Mononuclear cell (primary cell): ENCODE measurements at regions not wholly inside any gene's neighbourhood (a gene's known extent, or its start where the extent isn't known, plus 50 kb on each side); places are given as distances from the start of the nearest gene placed in this dataset.

Experiments used
- H3K27me3 ChIP-seq: 2 replicates; pipeline ENCODE4 v1.6.0; 2011; ENCODE audit warnings: low read length, control low read depth; ENCODE audit not compliant: insufficient read depth
- H3K4me1 ChIP-seq: 2 replicates; pipeline ENCODE4 v1.5.1; 2011; ENCODE audit warnings: mild to moderate bottlenecking, low read length, control low read depth; ENCODE audit not compliant: insufficient read depth
- H3K4me3 ChIP-seq: 2 replicates; pipeline ENCODE4 v1.5.1; 2011; ENCODE audit warnings: mild to moderate bottlenecking, low read length, moderate library complexity
- H3K9me3 ChIP-seq: 2 replicates; pipeline ENCODE4 v1.5.1; 2011; ENCODE audit warnings: low read depth, mild to moderate bottlenecking, control low read depth, low read length

DNA sequence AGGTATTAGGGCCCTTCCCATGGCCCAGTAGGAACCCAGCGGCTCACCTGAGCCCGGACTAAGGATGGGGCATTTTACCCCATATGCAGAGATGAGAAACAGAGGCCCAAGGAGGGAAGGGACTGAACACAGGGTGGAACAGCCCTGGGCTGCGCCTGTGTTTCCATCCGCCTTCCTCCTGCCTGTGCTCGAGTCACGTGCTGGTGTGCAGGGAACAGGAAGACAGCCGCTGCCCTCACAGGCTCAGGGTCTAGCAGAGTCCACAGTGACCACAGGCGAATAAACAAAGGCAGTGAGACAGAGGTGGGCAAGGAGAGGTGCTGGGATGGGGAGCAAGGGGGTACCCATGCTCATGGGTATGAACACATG is 129.4 kb downstream of the C9orf50 start:
- Histone ChIP-seq H3K9me3 (no peaks in the 10 kb centered on the region), H3K4me1 (peaks cover 62% of the 10 kb centered on the region), H3K4me3 (no peak overlapping the region), H3K27me3 (no peaks in the 10 kb centered on the region)

DNA sequence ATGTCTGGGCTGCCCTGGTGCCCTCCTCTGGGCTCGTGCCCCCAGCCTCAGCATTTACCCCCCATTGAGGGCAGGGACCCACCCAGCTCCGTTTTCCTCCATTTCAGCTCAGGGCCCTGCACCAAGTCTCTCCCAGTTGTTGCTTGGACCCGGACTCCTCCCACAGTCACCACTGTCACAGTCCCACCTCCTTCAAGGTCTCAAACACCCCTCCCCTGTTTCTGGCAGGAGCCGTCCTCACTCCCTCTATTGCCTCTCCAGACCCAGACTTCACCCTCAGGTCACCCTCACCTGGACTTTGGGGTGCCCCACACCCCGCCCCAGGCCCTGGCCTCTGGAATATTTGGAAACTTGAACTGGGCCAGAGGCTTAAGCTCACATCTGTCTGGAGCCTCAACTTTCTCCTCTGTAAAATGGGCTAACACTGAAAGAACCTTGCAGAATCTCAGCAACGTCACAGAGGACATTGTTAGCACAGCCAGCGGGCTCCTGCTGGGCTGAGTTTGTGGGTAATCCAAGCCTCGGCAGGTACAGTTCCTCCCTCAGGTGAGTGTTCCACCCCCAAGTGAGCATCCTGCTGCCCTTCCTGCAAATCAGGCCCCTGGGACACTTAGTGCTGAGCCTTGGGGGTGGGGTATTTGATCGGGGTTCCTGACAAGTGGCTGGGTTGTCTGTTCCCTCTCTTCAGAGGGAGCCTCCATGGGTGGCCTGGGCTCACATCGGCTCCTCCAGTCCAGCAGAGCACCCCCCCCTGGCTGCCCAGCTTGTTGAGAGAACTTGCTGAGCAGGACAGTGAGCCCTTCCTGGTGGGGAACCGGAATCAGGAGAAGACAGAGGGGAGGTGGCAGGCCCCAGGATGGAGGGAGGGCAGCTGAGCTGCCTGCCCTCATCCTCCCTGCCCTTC is 130.1 kb downstream of the C9orf50 start:
- peaks cover 56% of the 10 kb centered on the region for H3K4me1 ChIP-seq
- H3K4me3 ChIP-seq: no peak overlapping the region
- H3K9me3 ChIP-seq: no peaks in the 10 kb centered on the region
- no peaks in the 10 kb centered on the region for H3K27me3 ChIP-seq

DNA sequence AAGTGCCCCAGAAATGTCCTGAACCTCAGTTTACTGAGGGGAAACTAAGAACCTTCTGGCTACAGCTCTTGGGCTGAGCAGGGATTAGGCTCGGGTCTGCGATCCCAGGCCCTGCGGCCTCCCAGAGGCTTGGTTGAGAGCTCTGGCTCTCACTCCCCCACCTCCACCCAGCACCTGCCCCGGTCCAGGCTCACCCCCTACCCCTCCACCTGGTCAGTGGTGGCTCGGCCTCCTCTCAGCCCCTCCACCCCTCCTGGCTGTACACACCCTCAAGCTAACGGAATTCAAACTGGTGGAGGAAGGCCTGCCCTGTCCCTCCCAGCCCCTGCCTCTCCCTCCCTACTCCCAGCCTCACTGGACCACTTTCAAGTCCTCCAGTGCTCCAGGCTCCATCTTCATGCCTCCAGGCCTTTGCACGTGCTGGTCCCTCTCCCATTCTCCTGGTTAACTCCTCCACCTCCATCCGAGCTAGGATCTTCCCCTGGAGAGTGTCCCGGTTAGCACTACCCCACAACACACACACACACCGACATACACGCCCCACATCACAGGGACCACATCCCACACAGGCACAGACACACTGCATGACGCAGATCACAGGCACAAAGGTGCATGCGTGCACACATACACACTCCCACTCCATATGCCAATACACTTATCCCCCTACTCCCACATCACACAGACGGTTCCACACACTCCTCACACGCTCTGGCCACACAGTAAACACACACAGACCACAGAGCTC is 130.9 kb downstream of the C9orf50 start:
- Histone ChIP-seq H3K4me3 (peak overlapping the region; percentile 57), H3K9me3 (no peaks in the 10 kb centered on the region), H3K27me3 (no peaks in the 10 kb centered on the region), H3K4me1 (peaks cover 48% of the 10 kb centered on the region)

DNA sequence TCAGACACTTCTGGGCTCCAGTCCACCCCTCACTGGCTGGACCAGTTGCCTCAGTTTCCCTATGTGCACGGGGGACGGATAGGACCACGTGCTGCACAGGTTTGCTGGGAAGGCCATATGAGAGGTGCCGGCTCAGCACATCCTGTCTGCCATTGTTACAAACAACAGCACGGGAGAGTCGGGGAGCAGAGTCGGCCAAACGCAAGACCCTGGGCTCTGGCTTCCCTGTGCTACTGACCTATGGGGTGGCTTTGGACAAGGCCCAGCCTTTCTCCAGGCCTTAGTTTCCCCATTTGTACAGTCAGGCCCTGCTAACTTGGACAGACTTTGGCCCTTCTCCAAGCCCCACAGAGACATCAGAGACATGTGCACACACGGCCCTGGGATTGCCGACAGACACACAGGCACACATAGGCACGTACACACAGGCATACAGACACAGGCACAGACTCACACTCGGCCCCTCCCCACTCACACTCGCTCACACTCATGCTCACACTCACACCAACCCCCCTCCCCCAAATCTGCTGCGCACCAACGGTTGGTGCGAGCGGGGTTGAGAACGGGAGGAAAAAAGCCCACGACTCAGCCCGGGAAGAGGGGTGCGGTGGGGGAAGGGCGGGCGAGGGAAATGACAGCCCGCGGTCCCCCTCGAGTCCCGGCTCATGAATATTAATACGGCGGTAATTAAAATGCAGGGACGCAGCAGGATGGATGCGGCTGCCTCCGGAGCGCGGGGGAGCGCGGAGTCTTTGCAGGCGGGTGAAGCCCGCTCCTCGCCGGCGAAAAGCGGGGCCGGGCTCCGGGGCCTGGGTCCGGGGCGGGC is 133.0 kb downstream of the C9orf50 start:
- peaks cover 62% of the 10 kb centered on the region for H3K4me1 ChIP-seq
- peak overlapping the region; percentile 57 for H3K4me3 ChIP-seq
- H3K27me3 ChIP-seq: peaks cover 2% of the 10 kb centered on the region
- no peaks in the 10 kb centered on the region for H3K9me3 ChIP-seq

DNA sequence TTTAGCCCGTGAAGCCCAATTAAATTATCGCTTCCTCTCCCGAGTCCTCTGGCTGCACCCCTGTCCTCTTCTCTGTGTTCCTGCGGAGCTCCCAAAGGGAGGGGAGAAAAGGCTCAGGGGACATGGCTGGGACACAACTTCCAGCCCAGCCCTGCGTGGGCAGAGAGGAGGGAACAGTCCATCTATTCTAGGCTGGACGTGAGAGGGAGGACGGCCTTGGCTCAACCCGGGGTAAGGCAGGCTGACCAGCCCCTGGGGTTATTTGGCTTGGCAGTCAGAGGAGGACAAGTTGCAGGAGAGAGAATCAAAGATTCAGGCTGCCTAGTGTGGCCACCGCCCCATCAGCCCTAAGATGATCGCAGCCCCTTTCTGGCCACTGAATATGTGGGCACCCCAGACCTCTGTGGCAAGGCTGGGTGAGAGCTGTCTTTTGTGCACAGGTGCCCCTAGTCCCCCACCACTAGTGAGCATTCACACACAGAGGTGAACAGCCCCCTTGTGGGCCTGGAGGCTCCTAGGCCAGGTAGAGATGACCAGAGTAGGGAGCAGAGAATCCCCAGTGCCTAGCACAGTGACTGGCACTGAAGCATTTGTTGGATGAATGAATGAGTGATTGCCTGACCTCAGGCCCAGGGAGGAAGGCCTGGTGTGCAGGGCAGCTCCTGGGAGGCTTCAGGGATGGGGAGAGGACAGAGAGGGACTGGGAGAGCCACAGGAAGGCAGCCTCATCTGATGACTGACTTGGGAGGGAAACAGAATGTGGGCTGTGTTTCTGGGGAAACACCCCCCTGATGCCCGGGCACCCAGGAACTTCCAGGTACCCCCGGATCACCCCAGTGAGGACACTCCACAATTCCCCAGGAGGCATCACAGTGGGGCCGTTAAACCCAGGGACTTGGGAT is 133.9 kb downstream of the C9orf50 start:
- Histone ChIP-seq H3K9me3 (no peaks in the 10 kb centered on the region), H3K4me1 (peaks cover 63% of the 10 kb centered on the region), H3K4me3 (no peak overlapping the region), H3K27me3 (peaks cover 2% of the 10 kb centered on the region)

DNA sequence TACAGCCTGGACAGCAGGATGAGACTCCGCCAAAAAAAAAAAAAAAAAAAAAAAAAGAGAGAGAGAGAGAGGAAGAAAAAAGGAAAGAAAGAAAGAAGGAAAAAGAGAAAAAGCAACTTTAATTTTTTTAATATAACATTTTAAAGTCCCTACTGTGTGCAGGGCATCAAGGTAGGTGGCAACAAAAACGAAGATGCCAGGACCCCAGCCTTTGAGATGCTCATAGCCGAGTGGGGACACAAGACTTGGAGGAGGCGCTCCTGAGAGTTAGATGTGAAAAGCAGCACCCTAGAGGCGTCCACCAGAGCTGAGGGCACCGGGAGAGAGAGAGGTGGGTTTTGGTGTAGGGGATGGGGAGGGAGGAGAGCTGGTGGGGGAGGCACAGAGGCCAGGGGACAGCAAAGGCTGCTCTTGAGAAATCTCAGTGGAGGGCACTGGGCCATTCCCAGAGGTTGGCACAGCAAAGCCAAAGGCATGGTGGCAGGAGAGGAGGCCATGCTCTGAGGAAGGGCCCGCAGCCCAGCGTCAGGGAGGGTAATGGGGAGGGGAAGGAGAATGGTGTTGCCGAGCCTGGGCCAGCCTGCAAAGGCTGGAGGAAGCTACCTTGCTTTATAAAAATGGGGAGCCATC is 135.6 kb downstream of the C9orf50 start:
- no peaks in the 10 kb centered on the region for H3K9me3 ChIP-seq
- peaks cover 50% of the 10 kb centered on the region for H3K4me1 ChIP-seq
- no peak overlapping the region for H3K4me3 ChIP-seq
- peaks cover 5% of the 10 kb centered on the region for H3K27me3 ChIP-seq

DNA sequence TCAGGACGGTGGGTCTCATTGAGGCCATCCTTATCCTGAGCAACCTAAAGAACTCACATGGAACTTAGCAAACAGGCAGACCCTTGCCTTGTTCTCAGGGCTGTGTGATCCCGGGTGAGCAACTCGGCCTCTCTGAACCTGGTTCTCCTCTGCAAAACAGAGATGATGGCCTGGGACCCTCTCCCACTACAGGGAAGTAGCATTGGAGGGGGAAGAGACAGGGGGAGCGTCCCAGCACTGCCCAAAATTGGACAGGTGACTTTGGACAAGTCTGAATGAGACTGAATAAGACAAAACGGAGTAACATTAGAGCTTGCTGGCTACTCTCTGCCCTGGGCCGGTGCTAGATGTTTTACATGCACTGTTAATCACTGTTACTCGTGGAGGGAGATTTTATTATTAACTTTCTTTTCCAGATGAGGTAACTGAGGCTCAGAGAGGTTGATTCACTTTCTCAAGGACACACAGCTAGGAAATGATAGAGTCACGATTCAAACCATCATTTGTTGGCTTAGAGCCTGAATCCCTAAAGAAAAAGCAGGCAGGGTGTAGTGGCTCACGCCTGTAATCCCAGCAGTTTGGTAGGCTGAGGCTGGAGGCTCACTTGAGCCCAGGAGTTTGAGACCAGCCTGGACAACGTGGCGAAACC is 136.4 kb downstream of the C9orf50 start:
- Histone ChIP-seq H3K4me3 (no peak overlapping the region), H3K9me3 (no peaks in the 10 kb centered on the region), H3K27me3 (peaks cover 5% of the 10 kb centered on the region), H3K4me1 (peaks cover 42% of the 10 kb centered on the region)

DNA sequence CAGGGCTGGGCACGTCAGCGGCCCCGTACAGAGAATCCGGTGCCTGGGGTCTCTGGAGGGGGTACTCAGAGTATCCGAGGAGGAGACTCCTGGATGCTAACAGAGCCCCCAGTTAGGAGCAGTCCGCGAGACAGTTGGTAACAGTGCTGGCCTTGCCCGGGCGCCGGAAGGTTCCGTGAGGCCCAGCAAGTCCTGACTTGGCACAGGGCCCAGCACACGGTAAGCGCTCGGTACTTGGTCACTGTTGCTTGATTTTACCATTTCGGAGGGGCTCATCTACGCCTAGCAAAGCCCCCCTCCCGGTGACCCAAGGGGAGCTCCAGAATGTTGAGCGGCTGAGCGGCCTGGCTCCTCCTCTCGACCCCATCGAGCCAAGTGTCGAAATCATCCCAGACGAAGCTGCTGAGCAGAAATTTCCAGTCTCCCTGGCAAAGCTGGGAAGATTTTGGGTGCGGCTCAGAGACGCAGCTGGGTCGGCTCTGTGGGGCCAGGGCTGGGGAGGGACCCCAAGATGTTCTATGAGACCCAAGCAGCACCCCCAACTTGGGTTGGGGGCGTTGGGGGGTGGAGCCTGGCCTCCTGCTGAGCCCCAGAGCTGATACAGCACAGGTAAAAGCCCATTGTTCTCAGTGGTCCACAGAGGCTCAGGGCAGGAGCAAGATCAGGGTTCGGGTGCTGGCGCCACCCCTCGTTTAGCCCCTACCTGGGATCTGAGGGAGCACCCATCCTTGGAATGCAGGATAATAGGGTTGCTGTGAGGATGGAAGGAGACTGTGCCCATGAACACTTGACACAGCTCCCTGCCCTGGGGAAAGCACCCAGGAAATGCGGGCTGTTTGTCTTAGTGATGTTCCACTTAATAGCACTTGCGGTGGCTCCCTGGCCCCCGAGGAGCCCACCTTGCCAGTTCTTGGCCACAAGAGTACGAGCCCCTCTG is 137.2 kb downstream of the C9orf50 start:
- Histone ChIP-seq H3K27me3 (peaks cover 5% of the 10 kb centered on the region), H3K4me1 (peaks cover 34% of the 10 kb centered on the region), H3K9me3 (no peaks in the 10 kb centered on the region), H3K4me3 (peak overlapping the region; percentile 19)

DNA sequence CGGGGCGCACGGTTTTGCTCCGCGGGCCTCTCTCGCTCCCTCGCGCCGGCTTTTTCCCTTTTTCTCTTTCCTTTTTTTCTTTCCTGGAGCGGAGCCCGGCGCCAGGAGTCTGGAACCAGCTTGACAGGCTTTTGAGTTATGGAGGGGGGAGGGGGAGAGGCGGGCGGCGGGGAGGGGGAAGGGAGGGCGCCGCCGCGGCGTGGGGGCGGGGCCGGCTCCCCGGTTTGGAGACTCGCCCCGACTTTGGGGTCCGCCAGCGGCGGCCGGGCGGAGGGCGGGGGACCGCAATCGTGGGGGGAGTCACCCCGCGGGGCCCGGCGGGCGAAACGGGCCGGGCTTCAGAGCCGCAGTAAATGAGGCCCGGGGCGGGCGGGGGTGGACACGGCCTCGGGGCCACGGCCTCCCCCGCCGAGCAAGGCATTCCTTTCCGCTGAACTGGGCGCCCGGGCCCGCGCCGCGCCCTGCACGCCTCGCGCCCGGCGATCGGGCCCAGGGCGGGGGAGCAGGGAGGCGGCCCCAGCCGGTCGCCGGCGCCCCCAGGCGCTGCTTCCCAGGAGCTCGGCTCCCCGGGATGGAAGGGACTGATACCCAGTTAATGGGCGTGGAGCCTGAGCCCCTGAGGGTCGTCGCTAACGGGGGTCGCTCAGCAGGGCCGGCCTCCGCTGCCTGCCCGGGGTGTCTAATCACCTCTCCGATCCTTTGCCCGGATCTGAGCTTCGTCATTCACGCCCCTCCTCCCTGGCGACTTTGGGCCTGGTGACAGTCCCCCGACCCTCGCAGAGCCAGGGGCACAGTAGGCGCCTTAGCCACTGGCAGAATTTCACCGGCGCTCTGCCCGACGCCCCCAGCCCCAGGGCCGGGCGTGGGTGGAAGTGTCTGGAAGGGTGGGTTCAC is 138.1 kb downstream of the C9orf50 start:
- peaks cover 29% of the 10 kb centered on the region for H3K4me1 ChIP-seq
- peak overlapping the region; percentile 19 for H3K4me3 ChIP-seq
- no peaks in the 10 kb centered on the region for H3K9me3 ChIP-seq
- peaks cover 5% of the 10 kb centered on the region for H3K27me3 ChIP-seq

DNA sequence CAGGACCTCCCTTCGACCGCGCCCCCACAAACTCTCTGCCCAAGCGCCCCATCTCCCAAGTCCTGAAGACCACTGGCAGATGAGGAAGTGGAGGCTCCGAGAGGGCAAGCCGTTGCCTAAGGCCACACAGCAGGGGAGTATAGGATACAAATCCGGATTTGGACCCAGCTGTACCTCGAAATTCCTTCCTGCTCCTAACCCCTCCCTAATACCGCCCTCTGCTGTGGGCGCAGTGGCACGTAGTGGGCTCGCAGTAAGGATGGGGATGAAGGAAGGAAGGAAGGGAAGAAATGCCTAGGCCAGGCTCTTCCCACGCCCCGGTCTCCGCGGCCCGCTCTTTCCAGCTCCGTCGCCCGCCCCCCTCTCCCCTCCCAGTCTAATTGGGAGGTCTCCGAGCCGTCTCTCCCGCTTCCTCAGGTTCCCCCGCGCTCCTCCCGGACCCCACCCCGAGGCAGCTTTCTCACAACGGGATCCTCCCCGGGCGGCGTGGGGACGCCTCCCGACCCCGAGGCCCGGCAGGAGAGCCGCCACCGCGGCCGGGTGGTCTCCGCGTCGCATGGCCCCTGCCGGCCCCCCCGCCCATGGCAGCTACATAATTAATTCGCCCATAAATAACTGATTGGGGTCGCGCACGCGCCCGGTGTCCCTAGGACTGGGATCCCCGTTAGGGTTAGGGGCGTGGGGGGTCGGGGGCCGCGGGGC is 138.9 kb downstream of the C9orf50 start:
- peak overlapping the region; percentile 12 for H3K4me3 ChIP-seq
- peaks cover 5% of the 10 kb centered on the region for H3K27me3 ChIP-seq
- H3K9me3 ChIP-seq: no peaks in the 10 kb centered on the region
- H3K4me1 ChIP-seq: peaks cover 25% of the 10 kb centered on the region

DNA sequence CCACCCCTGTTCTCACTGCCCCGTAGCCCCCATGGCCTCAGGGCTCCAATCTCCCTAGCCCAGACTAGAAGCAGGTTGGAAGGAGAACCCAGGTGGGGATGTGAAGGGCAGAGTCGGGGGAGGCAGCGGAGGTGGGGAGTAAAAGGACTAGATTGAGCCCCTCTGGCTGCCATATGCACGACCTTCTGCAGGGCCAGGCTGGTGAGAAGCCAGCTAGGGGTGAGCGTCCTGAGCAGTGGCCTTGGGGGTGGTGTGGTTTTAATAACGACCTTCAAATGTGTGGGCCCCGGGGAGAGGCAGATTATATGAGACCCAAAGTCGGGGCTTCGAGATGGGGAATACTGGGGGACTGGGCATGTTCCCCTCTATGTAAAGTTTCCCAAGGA is 139.5 kb downstream of the C9orf50 start:
- no peak overlapping the region for H3K4me3 ChIP-seq
- H3K27me3 ChIP-seq: peaks cover 5% of the 10 kb centered on the region
- H3K9me3 ChIP-seq: no peaks in the 10 kb centered on the region
- peaks cover 30% of the 10 kb centered on the region for H3K4me1 ChIP-seq
